ENCODE measurements at regions not wholly inside any gene's neighbourhood (a gene's known extent, or its start where the extent isn't known, plus 50 kb on each side); places are given as distances from the start of the nearest gene placed in this dataset.
"Not testable (repeated sequence)": the region's sequence is repeated elsewhere in the genome, so short reads cannot be mapped to it uniquely, and the experiment has no call there.

DNA sequence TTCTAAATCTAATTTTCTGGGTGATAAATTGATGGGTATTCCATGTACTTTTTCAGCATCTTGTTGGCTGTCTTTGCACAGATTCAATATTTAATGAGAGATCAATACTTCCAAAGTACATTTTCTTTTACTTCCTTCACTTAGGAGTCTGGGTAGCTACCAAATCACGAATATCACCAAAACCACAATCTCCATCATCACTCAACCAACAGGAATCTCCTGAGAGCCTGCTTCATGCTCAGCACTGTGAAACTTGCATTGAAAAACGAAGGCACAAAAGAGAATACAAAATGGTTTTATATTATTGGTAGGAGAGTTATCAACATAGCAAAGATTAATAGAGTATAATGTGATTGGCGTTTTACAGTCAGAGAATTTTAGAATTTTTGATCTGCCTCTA, 261.5 kb upstream of the DSEL start:
- TF ChIP-seq, protein P1, sequence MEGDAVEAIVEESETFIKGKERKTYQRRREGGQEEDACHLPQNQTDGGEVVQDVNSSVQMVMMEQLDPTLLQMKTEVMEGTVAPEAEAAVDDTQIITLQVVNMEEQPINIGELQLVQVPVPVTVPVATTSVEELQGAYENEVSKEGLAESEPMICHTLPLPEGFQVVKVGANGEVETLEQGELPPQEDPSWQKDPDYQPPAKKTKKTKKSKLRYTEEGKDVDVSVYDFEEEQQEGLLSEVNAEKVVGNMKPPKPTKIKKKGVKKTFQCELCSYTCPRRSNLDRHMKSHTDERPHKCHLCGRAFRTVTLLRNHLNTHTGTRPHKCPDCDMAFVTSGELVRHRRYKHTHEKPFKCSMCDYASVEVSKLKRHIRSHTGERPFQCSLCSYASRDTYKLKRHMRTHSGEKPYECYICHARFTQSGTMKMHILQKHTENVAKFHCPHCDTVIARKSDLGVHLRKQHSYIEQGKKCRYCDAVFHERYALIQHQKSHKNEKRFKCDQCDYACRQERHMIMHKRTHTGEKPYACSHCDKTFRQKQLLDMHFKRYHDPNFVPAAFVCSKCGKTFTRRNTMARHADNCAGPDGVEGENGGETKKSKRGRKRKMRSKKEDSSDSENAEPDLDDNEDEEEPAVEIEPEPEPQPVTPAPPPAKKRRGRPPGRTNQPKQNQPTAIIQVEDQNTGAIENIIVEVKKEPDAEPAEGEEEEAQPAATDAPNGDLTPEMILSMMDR (IDR thresholded peaks at IDR 0.05; ENCODE audit: low read depth, low read length, missing control alignments) = no peak
- DNase-seq (ENCODE audit: extremely low read depth, low read depth) = no peak
- no peak overlapping the region for H3K4me3 ChIP-seq (replicated peaks; ENCODE audit: low read depth, low read length)

DNA sequence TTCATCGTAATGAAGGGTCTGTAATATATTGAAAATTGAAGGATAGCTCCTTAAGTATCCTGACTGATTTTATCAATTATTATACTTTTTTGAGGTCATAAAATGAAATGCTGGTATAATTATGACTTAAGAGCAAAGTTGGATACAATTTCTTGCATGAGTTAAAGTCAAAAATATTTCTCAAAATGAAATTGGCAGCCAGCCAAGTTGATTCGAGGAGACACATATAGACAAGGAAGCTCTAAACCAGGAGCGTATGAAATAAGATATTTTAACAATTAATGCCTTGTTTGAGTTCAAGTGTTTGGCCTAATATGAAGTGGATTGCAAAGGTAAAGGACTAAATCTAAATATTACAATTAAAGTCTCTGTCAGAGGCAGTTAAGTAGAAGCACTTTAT, 260.4 kb upstream of the DSEL start:
- TF ChIP-seq, protein P1 (IDR thresholded peaks at IDR 0.05; ENCODE audit: low read depth, low read length, missing control alignments) = no peak
- no peak for DNase-seq (ENCODE audit: extremely low read depth, low read depth)
- H3K4me3 ChIP-seq (replicated peaks; ENCODE audit: low read depth, low read length) = no peak overlapping the region

DNA sequence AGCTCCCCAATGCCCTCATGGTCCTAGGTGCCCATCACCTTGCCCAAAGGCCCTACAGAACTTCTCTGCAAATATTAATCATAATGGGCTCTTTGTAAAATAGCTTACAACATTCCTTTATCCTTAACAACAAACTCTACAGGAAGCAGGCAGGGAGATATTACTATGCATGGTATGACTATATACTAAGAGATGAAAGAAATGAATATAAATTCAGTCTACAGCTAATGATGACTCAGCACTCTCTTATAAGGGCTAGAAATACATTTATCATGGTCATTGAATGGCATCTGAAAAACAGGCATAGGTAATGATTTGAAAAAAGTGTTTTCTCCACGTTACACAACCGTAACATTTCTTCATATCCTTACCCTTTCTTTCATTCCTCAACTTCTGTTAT, 254.8 kb upstream of the DSEL start:
- no peak overlapping the region for H3K4me3 ChIP-seq (replicated peaks; ENCODE audit: low read depth, low read length)
- DNase-seq (ENCODE audit: extremely low read depth, low read depth) = no peak
- TF ChIP-seq, protein P1 (IDR thresholded peaks at IDR 0.05; ENCODE audit: low read depth, low read length, missing control alignments) = no peak

DNA sequence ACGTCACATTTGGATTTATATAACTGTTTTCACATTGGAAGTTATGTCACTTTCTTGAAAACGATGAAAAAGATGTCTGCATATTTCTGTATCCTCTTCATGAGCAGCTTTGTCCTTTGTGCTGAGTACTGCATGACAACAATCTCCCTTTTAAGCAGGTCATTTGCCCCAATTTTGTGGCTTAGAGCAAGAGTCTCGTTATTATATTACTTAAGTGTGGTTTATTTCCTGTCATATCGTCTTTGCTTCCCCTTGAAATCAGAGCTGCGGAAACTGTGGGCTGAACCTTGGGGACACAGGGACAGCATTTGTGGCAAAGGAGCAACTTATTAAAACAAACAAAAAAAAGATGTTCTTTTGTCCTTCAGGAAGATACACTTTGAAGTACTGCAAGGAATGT, 254.0 kb upstream of the DSEL start:
- TF ChIP-seq, protein P1 (IDR thresholded peaks at IDR 0.05; ENCODE audit: low read depth, low read length, missing control alignments) = no peak
- no peak for DNase-seq (ENCODE audit: extremely low read depth, low read depth)
- H3K4me3 ChIP-seq (replicated peaks; ENCODE audit: low read depth, low read length) = no peak overlapping the region

DNA sequence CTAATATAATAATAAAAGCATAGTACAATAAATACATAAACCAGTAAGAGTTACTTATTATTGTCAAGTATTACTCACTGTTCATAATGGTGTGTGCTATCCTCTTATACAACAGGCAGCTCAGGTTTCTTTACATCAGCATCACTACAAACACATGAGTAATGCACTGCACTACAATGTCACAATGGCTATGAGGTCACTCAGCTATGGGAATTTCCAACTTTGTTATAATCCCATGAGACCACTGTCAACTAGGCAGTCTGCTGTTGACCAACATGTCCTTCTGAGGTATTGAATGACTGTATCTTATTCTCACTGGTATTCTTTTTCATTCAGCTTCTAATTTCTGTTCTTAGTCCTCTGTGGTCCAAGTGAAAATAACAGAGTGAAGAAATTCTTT, 250.4 kb upstream of the DSEL start:
- TF ChIP-seq, protein P1 (IDR thresholded peaks at IDR 0.05; ENCODE audit: low read depth, low read length, missing control alignments) = no peak
- peak; percentile 50 for DNase-seq (ENCODE audit: extremely low read depth, low read depth)
- H3K4me3 ChIP-seq (replicated peaks; ENCODE audit: low read depth, low read length) = no peak overlapping the region

DNA sequence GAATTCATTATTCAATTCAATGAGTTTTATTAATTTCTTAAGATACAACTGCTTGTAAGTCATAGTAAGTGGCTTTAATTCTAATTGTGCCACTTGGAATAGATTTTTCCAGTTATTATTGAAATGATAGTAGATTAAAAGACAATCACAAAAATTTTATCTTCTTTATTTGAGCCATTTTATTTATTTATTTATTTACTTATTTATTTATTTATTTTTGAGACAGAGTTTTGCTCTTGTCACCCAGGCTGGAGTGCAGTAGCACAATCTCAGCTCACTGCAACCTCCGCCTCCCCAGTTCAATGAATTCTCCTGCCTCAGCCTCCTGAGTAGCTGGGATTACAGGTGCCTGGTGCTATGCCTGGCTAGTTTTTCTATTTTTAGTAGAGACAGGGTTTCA, 235.7 kb upstream of the DSEL start:
- DNase-seq (ENCODE audit: extremely low read depth, low read depth); H3K4me3 ChIP-seq (replicated peaks; ENCODE audit: low read depth, low read length): not testable (repeated sequence)

DNA sequence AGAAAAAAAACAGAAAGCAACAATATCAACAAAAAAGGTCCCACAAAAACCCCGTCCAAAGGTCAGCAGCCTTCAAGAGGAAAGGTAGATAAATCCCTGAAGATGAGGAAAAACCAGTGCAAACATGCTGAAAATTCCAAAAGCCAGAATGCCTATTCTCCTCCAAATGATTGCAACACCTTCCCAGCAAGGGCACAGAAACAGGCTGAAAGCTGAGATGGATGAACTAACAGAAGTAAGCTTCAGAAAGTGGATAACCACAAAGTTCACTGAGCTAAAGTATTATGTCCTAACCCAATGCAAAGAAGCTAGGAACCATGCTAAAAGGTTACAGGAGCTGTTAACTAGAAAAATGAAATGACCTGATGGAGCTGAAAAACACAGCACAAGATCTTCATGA, 226.4 kb upstream of the DSEL start:
- no peak for DNase-seq (ENCODE audit: extremely low read depth, low read depth)
- TF ChIP-seq, protein P1 (IDR thresholded peaks at IDR 0.05; ENCODE audit: low read depth, low read length, missing control alignments) = no peak
- H3K4me3 ChIP-seq (replicated peaks; ENCODE audit: low read depth, low read length) = no peak overlapping the region
